Gastrocnemius medialis (tissue), 4 donors: ENCODE measurements at regions not wholly inside any gene's neighbourhood (a gene's known extent, or its start where the extent isn't known, plus 50 kb on each side); places are given as distances from the start of the nearest gene placed in this dataset.
"Not testable (repeated sequence)": the region's sequence is repeated elsewhere in the genome, so short reads cannot be mapped to it uniquely, and the experiment has no call there.

Experiments used
- CTCF ChIP-seq, 5 experiments: fragments of 450-650 bp in 3 of 5; fragments of 200-600 bp in 2 of 5; sonication (generic) in 2 of 5; IDR thresholded peaks in 4 of 5; conservative IDR thresholded peaks in 1 of 5; 1 replicate in 4 of 5; 2 replicates in 1 of 5; pipeline ENCODE4 v1.5.1; 2016 to 2019; ENCODE audit warnings: antibody characterized with exemption in 5 of 5, mild to moderate bottlenecking in 3 of 5, moderate library complexity in 3 of 5
- POLR2A ChIP-seq, 2 donors: fragments of 450-650 bp; IDR thresholded peaks; one replicate each; pipeline ENCODE4 v1.6.1; 2017; ENCODE audit warnings: antibody characterized with exemption in 2 of 2, mild to moderate bottlenecking in 2 of 2, moderate library complexity in 2 of 2

- TF ChIP-seq POLR2A (IDR thresholded peaks at IDR 0.05); CTCF (IDR thresholded peaks at IDR 0.05 in 4 of 5, conservative IDR thresholded peaks at IDR 0.05 in 1 of 5): not testable (repeated sequence)
Measured at GRCh38 chr13:37280231-37280630, 174.8 kb upstream of the CSNK1A1L start.
